ENCODE measurements at regions not wholly inside any gene's neighbourhood (a gene's known extent, or its start where the extent isn't known, plus 50 kb on each side); places are given as distances from the start of the nearest gene placed in this dataset.
"Not testable (repeated sequence)": the region's sequence is repeated elsewhere in the genome, so short reads cannot be mapped to it uniquely, and the experiment has no call there.

- no peak for TF ChIP-seq CTCF (IDR thresholded peaks at IDR 0.05)
- H3K36me3 ChIP-seq, result no peaks in the 10 kb centered on the region
These were observed 193.7 kb downstream of the OTOL1 start for GRCh38 chr3:161690299-161690620.

GRCh38 chr3:161691677-161692076 lies 195.1 kb downstream of the OTOL1 start:
- no peak overlapping the region for H3K27ac ChIP-seq
- H3K4me1 ChIP-seq, result no peaks in the 10 kb centered on the region
- no peaks in the 10 kb centered on the region for H3K27me3 ChIP-seq
- H3K36me3 ChIP-seq, result no peaks in the 10 kb centered on the region
- TF ChIP-seq CTCF (IDR thresholded peaks at IDR 0.05), result no peak
- DNase-seq (ENCODE audit: low spot score in 2 of 2), result no peak
- no peak overlapping the region for H3K4me3 ChIP-seq
- no peaks in the 10 kb centered on the region for H3K9me3 ChIP-seq
- intact Hi-C loops (cut with DNase I), result no loop called here

More at GRCh38 chr3:161690299-161690620, 193.7 kb downstream of the OTOL1 start:
- Histone ChIP-seq H3K4me1 (no peaks in the 10 kb centered on the region), H3K9me3 (no peaks in the 10 kb centered on the region), H3K4me3 (no peak overlapping the region), H3K27ac (no peak overlapping the region), H3K27me3 (no peaks in the 10 kb centered on the region)
- no peak for DNase-seq (ENCODE audit: low spot score in 2 of 2)
- intact Hi-C loops (cut with DNase I), result no loop called here

GRCh38 chr3:161694682-161695564 lies 198.3 kb downstream of the OTOL1 start:
- H3K4me1 ChIP-seq, result no peaks in the 10 kb centered on the region
- TF ChIP-seq CTCF (IDR thresholded peaks at IDR 0.05), result no peak
- no peaks in the 10 kb centered on the region for H3K9me3 ChIP-seq
- H3K27me3 ChIP-seq, result no peaks in the 10 kb centered on the region
- H3K27ac ChIP-seq, result no peak overlapping the region
- intact Hi-C loops (cut with DNase I), result no loop called here
- H3K4me3 ChIP-seq, result no peak overlapping the region
- DNase-seq (ENCODE audit: low spot score in 2 of 2), result no peak
- no peaks in the 10 kb centered on the region for H3K36me3 ChIP-seq

GRCh38 chr3:161695811-161696210 lies 199.2 kb downstream of the OTOL1 start:
- Histone ChIP-seq H3K36me3 (no peaks in the 10 kb centered on the region), H3K27ac (no peak overlapping the region), H3K9me3 (no peaks in the 10 kb centered on the region), H3K27me3 (no peaks in the 10 kb centered on the region), H3K4me3 (no peak overlapping the region), H3K4me1 (no peaks in the 10 kb centered on the region)
- no peak for DNase-seq (ENCODE audit: low spot score in 2 of 2)
- intact Hi-C loops (cut with DNase I), result no loop called here
- no peak for TF ChIP-seq CTCF (IDR thresholded peaks at IDR 0.05)

- H3K4me3 ChIP-seq, result no peak overlapping the region
- H3K9me3 ChIP-seq, result no peaks in the 10 kb centered on the region
- H3K27me3 ChIP-seq, result no peaks in the 10 kb centered on the region
- no peaks in the 10 kb centered on the region for H3K4me1 ChIP-seq
- H3K27ac ChIP-seq, result no peak overlapping the region
- no peak for DNase-seq (ENCODE audit: low spot score in 2 of 2)
- no peaks in the 10 kb centered on the region for H3K36me3 ChIP-seq
- intact Hi-C loops (cut with DNase I), result no loop called here
- TF ChIP-seq CTCF (IDR thresholded peaks at IDR 0.05), result no peak
These were observed 204.4 kb downstream of the OTOL1 start for GRCh38 chr3:161700998-161701397.

GRCh38 chr3:161707253-161707652 lies 210.6 kb downstream of the OTOL1 start:
- intact Hi-C loops (cut with DNase I); H3K4me3 ChIP-seq; DNase-seq (ENCODE audit: low spot score in 2 of 2): not testable (repeated sequence)

More at GRCh38 chr3:161707253-161707652, 210.6 kb downstream of the OTOL1 start:
- H3K9me3 ChIP-seq, H3K4me1 ChIP-seq, H3K27ac ChIP-seq, H3K36me3 ChIP-seq, H3K27me3 ChIP-seq: not testable (repeated sequence)
